Amniotic stem cell (primary cell): ENCODE measurements at regions not wholly inside any gene's neighbourhood (a gene's known extent, or its start where the extent isn't known, plus 50 kb on each side); places are given as distances from the start of the nearest gene placed in this dataset.
"Not testable (repeated sequence)": the region's sequence is repeated elsewhere in the genome, so short reads cannot be mapped to it uniquely, and the experiment has no call there.

Experiments used
- DNase-seq: peaks from one replicate; lab custom pipeline; 2025; lab: John Stamatoyannopoulos, UW

DNA sequence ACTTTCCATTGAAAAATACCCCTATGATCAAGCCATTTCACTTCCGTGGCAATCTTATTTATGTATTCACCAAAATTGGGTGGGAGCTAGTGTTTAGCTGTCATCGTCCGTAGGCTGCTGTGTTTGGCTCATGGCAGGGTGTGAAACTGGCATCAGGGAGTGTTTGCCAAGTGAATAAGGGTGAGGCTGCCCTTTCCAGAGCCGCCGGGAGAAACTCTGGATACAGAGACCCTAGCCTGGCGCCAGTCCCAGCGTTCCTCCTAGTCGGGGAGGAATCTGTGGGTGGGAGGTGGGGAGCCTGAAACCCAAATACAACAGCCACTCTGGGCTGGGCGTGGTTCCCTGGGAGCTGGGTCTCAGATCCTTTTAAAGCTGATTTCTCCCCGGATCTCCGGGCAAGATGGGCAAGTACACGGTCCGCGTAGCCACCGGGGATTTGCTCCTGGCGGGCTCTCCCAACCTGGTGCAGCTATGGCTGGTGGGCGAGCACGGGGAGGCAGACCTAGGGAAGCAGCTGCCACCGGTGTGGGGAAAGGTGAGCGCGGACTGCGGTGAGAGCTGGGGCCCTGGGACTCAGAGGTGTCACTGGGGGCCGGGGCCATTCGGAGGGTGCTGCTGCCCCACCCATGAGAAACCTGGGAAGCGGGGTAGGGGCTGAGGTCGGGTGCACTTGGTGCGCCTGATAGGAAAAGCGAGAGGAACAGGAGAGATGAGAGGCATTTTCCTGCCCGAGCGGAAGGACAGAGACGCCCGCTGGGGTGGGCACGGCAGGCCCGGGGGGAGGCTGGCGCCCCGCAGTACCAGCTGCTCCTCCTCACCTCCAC, 62.1 kb upstream of the TEKT1 start:
- DNase-seq = no peak

- DNase-seq = no peak
Observed at GRCh38 chr17:6894206-6894528, 62.6 kb upstream of the TEKT1 start.

GRCh38 chr17:6901086-6901485, 69.6 kb upstream of the TEKT1 start:
- no peak for DNase-seq

DNA sequence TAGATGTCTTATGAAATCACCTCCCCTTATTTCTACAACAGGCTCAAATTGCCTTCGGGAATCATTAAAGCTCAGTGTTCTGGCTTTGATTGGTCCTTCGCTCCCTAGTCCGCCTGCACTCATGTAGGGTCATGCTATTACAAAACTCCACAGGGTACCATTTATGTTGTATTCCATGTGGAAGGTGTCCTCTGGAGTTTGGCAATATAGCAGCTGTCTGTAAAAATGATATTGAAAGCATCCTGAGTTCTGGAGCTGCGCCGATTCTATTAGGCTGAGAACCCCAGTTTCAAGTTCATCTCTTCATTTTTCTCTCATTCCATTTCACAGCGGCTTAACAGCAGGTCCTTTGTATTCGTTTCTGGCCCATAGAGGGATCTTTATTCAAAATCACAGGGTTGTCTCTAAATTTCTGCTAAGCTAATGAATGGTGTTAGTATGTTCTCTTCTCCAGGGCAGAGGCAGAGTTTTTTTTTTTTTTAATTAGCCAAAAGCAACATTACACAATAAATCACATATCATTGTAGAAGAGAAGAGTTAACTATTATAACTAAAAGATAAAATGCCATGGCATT, 71.9 kb upstream of the TEKT1 start:
- DNase-seq = no peak

DNA sequence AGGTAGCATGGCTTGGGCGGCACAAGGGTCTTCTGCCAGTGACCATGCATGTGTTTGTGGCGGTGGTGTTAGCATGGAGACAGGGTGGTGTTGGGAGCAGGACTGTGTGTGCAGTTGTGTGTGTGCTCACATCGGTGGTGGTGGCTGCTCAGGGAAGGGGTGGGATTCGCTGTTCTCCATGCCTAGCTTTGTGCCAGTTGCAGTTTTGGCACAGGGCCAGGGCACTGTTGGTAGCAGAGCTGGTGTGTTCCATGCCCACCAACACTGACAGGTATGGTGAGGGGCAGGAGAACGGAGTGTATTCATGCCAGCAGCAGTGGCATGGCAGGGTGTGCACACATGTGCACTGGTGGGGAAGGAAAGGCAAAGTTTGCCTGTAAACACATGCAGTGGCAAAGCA, 77.3 kb upstream of the TEKT1 start:
- DNase-seq = no peak

GRCh38 chr17:6910987-6911603, 79.6 kb upstream of the TEKT1 start:
- DNase-seq = peak; percentile 40

DNA sequence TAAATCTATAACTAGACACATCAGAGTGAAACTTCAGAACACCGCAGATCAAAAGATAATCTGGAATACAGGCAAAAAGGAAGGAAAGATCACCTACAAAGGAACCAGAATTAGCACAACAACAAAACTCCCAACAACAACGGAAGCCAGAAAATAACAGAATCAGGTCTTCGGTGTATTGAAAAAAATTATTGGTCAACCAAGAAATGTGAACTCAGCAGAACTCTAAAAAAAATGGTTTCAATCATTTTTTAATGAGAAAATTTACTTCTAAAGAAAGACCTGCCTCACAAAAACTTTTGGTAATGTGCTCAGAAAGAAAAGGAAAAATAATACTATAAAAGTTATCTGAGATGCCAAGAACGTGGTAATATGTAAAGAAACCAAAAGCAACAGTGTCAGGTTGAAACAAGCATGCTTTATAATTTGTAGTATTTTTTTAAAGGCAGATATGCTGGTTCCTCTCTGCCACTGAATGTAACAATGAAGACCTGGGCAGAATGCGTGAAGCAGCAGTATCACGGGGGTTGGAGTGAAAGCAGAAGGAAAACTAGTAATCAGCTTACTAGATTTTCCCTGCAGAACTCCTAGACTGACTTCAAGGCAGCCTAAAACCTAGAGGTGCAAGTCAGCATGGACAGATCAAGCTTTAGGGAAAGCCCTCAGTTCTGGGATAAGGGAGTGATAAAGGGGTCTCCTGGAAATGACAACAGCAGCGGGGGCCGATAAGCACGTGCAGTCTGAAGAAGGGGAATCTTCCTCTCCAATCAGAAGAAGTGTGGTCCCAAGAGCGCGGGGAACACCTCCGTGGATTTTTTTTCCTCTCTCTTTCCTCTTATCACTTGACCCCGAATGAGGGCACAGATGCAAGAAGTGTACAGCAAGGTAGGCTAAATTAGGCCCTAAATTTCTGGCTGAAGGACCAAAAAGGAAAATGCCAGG, 80.9 kb upstream of the TEKT1 start:
- DNase-seq = no peak

GRCh38 chr17:6913608-6914443, 82.0 kb upstream of the ALOX12 start:
- DNase-seq = peak; percentile 13

DNA sequence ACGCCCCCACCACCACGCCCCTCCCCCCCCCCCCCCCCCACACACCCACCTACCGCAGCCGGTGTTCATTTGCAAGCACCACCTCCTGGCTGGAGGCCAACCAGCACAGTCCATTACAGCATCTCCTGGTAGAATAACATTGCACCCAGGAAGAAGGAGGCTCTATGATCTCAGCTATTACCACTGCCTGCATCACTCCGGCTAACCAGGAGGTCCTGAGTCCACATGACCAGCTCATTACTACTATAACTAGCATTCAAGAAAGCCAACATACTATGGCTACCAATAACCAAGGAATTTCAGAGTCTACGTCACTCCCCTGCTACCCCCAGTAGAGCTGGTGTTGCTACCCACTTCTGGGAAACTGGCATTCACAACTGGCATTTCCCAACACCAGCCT, 81.1 kb upstream of the ALOX12 start:
- no peak for DNase-seq

- no peak for DNase-seq
Observed at GRCh38 chr17:6915620-6916019, 80.2 kb upstream of the ALOX12 start.

GRCh38 chr17:6919158-6919557, 76.7 kb upstream of the ALOX12 start:
- no peak for DNase-seq

DNA sequence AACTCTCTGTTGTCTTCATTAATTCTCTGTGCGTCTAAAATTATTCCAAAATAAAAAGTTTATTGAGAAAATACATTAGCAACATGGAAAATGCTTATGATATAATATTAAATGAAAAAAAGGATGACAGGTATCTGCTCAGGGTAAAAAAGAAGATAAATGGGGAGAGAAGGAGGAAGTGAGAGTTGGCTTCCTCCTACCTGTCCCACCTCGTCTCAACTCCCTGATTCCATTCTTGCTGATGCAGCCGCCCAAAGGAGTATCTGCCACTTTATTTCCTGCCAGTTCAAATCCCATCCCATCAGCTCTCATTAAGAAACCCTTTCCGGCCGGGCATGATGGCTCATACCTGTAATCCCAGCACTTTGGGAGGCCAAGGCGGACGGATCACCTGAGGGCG, 72.5 kb upstream of the ALOX12 start:
- no peak for DNase-seq

GRCh38 chr17:6924208-6924607, 71.6 kb upstream of the ALOX12 start:
- no peak for DNase-seq

DNA sequence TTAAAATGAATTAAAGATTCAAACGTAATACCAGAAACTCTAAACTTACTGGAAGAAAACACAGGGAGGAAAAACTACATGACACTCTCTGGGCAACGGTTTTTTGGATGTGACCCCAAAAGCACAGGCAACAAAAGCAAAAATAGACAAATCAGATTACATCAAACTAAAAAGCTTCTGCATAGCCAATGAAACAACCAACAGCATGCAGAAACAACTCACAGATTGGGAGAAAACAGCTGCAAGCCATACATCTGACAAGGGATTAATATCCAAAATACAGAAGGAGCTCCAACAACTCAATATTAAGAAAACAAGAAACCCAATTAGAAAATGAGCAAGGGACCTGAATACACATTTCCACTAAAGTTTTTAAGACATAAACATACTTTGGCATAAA, 69.2 kb upstream of the ALOX12 start:
- no peak for DNase-seq

DNA sequence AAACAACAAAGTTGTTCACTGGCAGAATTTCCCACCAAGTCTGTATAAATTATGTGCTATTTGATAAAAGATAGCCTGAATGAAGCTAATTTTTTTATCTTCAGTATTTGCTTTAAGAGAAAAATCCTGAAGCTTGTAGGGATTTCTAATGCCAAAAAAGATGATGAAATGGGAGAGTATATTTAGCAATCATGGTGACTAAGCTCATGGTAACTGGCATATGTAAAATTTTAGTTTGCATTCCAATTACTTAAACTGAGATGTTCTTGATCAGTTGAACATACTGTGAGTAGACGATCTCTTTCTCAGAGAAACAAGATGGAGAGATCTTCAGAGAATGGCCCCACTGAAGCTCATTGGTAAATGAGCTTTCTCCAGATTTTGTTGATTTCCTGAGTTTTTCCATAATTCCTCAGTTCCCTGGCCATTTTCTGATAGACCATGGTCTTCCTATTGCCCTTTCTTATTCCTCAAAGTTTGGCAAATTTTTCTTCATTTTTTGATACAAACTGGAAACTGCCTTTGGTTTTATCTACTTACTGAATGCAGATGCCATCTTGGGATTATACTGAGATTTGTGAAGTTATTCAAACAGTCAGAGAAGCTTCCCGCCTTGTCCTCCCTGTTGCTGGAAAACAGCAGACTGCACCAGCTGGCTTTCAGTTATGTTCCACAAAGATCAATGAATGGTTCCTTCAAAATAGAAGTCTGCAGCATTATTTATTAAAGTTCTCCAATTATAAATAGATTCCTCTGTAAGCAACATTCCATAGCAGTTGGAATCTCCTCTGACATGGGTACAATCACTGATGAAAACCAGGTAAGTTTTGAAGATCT, 68.3 kb upstream of the ALOX12 start:
- DNase-seq = peak; percentile 13

- DNase-seq = no peak
Observed at GRCh38 chr17:6928193-6928592, 67.7 kb upstream of the ALOX12 start.

- no peak for DNase-seq
Observed at GRCh38 chr17:6930749-6931148, 65.1 kb upstream of the ALOX12 start.

DNA sequence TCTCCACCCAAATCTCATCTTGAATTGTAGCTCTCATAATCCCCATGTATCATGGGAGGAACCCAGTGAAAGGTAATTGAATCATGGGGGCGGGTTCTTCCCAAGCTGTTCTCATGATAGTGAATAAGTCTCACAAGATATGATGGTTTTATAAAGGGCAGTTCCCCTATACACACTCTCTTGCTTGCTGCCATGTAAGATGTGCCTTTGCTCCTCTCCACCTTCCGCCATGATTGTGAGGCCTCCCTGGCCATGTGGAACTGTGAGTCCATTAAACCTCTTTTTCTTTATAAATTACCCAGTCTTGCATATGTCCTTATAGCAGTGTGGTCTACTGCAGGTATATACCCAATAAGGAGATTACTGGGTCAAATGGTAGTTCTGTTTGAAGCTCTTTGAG, 61.3 kb upstream of the ALOX12 start:
- not testable (repeated sequence) for DNase-seq

- DNase-seq = no peak
Observed at GRCh38 chr17:6936370-6937028, 59.4 kb upstream of the ALOX12 start.

- DNase-seq = no peak
Observed at GRCh38 chr17:6938637-6939036, 57.2 kb upstream of the ALOX12 start.
